H9 (cell line): ENCODE measurements at regions not wholly inside any gene's neighbourhood (a gene's known extent, or its start where the extent isn't known, plus 50 kb on each side); places are given as distances from the start of the nearest gene placed in this dataset.
A peak's percentile ranks its signal among the peaks of the same experiment; 100 is the strongest.

ENCODE experiments used
- DNase-seq: peaks from one replicate; pipeline ENCODE4 v3.0.0-alpha.2; 2017
- H2AFZ ChIP-seq: one replicate; pipeline ENCODE4 v1.6.1; 2013; ENCODE audit warnings: mild to moderate bottlenecking, low read length, control low read depth, moderate library complexity
- H2AK5ac ChIP-seq: 2 replicates; pipeline ENCODE4 v1.6.1; 2013; ENCODE audit warnings: low read length, control low read depth, mixed read lengths; ENCODE audit not compliant: insufficient read length
- H2BK120ac ChIP-seq: one replicate; pipeline ENCODE4 v1.6.1; 2013; ENCODE audit warnings: low read depth, mild to moderate bottlenecking, low read length, control low read depth, inconsistent platforms; ENCODE audit not compliant: poor library complexity, severe bottlenecking
- H2BK12ac ChIP-seq: 2 replicates; pipeline ENCODE4 v1.6.1; 2013; ENCODE audit warnings: low read length, control low read depth, mixed read lengths, low read depth; ENCODE audit not compliant: insufficient read length
- H2BK15ac ChIP-seq: 2 replicates; pipeline ENCODE4 v1.6.1; 2013; ENCODE audit warnings: low read depth, low read length, control low read depth
- H2BK20ac ChIP-seq: one replicate; pipeline ENCODE4 v1.6.1; 2013; ENCODE audit warnings: low read depth, mild to moderate bottlenecking, low read length, control low read depth, inconsistent platforms; ENCODE audit not compliant: poor library complexity, severe bottlenecking
- H2BK5ac ChIP-seq: 2 replicates; pipeline ENCODE4 v1.6.1; 2013; ENCODE audit warnings: low read length, control low read depth, mixed read lengths; ENCODE audit not compliant: insufficient read length
- H3K14ac ChIP-seq: 2 replicates; pipeline ENCODE4 v1.6.1; 2013; ENCODE audit warnings: low read length, control low read depth; ENCODE audit not compliant: insufficient read depth
- H3K18ac ChIP-seq: 2 replicates; pipeline ENCODE4 v1.6.1; 2013; ENCODE audit warnings: low read depth, mild to moderate bottlenecking, mixed read lengths, low read length, control low read depth; ENCODE audit not compliant: insufficient read length
- H3K23ac ChIP-seq: 2 replicates; pipeline ENCODE4 v1.6.1; 2013; ENCODE audit warnings: low read length, control low read depth, mixed read lengths, low read depth; ENCODE audit not compliant: insufficient read length
- H3K23me2 ChIP-seq: 2 replicates; pipeline ENCODE4 v1.6.1; 2013; ENCODE audit warnings: low read depth, mild to moderate bottlenecking, mixed read lengths, low read length, control low read depth; ENCODE audit not compliant: insufficient read length, poor library complexity, severe bottlenecking
- H3K27ac ChIP-seq: 2 replicates; pipeline ENCODE4 v1.5.1; 2013; ENCODE audit warnings: low read length, control low read depth, mixed read lengths, low read depth; ENCODE audit not compliant: insufficient read length
- H3K27me3 ChIP-seq: 2 replicates; pipeline ENCODE4 v1.6.1; 2013; ENCODE audit warnings: low read length, control low read depth, inconsistent platforms; ENCODE audit not compliant: insufficient read depth
- H3K4ac ChIP-seq: 2 replicates; pipeline ENCODE4 v1.6.1; 2013; ENCODE audit warnings: low read depth, mild to moderate bottlenecking, control low read depth, inconsistent platforms, low read length, moderate library complexity
- H3K4me1 ChIP-seq: 2 replicates; pipeline ENCODE4 v1.6.1; 2013; ENCODE audit warnings: low read length, control low read depth, inconsistent platforms; ENCODE audit not compliant: insufficient read depth
- H3K4me2 ChIP-seq: 2 replicates; pipeline ENCODE4 v1.6.1; 2013; ENCODE audit warnings: low read length, control low read depth, mixed read lengths; ENCODE audit not compliant: insufficient read length, insufficient read depth
- H3K56ac ChIP-seq: 2 replicates; pipeline ENCODE4 v1.6.1; 2013; ENCODE audit warnings: low read depth, mild to moderate bottlenecking, mixed read lengths, low read length, control low read depth; ENCODE audit not compliant: insufficient read length
- H3K79me1 ChIP-seq: 2 replicates; pipeline ENCODE4 v1.6.1; 2013; ENCODE audit warnings: low read depth, mild to moderate bottlenecking, moderate library complexity, low read length, control low read depth, inconsistent platforms; ENCODE audit not compliant: insufficient read depth, poor library complexity, severe bottlenecking
- H3K79me2 ChIP-seq: 2 replicates; pipeline ENCODE4 v1.6.1; 2013; ENCODE audit warnings: low read length, control low read depth, inconsistent platforms; ENCODE audit not compliant: insufficient read depth
- H3K9ac ChIP-seq: 2 replicates; pipeline ENCODE4 v1.6.1; 2013; ENCODE audit warnings: low read length, control low read depth, mixed read lengths; ENCODE audit not compliant: insufficient read length; ENCODE audit errors: extremely low read depth
- H3K9me3 ChIP-seq: one replicate; pipeline ENCODE4 v1.6.1; 2013; ENCODE audit warnings: low read depth, low read length, inconsistent platforms; ENCODE audit not compliant: control insufficient read depth
- H3T11ph ChIP-seq: one replicate; pipeline ENCODE4 v1.6.1; 2013; ENCODE audit warnings: mild to moderate bottlenecking, low read length, control low read depth, inconsistent platforms
- H4K20me1 ChIP-seq: one replicate; pipeline ENCODE4 v1.6.1; 2013; ENCODE audit not compliant: control insufficient read depth, insufficient read length, insufficient read depth
- H4K5ac ChIP-seq: 2 replicates; pipeline ENCODE4 v1.6.1; 2013; ENCODE audit warnings: low read depth, mild to moderate bottlenecking, mixed read lengths, low read length, control low read depth; ENCODE audit not compliant: insufficient read length
- H4K8ac ChIP-seq: replicated peaks from 2 replicates; pipeline ENCODE4 v1.6.1; 2013; ENCODE audit warnings: low read length, control low read depth, mixed read lengths, low read depth; ENCODE audit not compliant: insufficient read length
- H4K91ac ChIP-seq: 2 replicates; pipeline ENCODE4 v1.6.1; 2013; ENCODE audit warnings: low read depth, mild to moderate bottlenecking, moderate library complexity, mixed read lengths, low read length, control low read depth; ENCODE audit not compliant: insufficient read length
- H3K27ac Mint-ChIP-seq, 3 experiments: 2 replicates in 2 of 3; 3 replicates in 1 of 3; pipeline ENCODE4 v1.8.0; 2020 to 2021; ENCODE audit warnings: mixed read lengths in 3 of 3, mild to moderate bottlenecking in 1 of 3, moderate library complexity in 1 of 3
- H3K27me3 Mint-ChIP-seq: 2 replicates; pipeline ENCODE4 v1.8.0; 2021; ENCODE audit warnings: low read depth, mild to moderate bottlenecking, moderate library complexity, mixed read lengths
- H3K36me3 Mint-ChIP-seq, 3 experiments: 2 replicates in 2 of 3; 3 replicates in 1 of 3; pipeline ENCODE4 v1.8.0; 2020 to 2021; ENCODE audit warnings: low read depth in 3 of 3, mixed read lengths in 3 of 3; ENCODE audit not compliant: insufficient read depth in 1 of 3
- H3K4me1 Mint-ChIP-seq, 2 experiments: 2 replicates each; pipeline ENCODE4 v1.8.0; 2020; ENCODE audit warnings: mixed read lengths in 2 of 2
- H3K4me3 Mint-ChIP-seq, 2 experiments: 2 replicates in 1 of 2; 3 replicates in 1 of 2; pipeline ENCODE4 v1.8.0; 2020 to 2021; ENCODE audit warnings: mild to moderate bottlenecking in 2 of 2, mixed read lengths in 2 of 2, moderate library complexity in 1 of 2
- H3K9me3 Mint-ChIP-seq, 2 experiments: 2 replicates in 1 of 2; 3 replicates in 1 of 2; pipeline ENCODE4 v1.8.0; 2020; ENCODE audit warnings: mild to moderate bottlenecking in 2 of 2, mixed read lengths in 2 of 2, moderate library complexity in 1 of 2
- WGBS: extraction: QIAGEN DNeasy Blood & Tissue Kit; methylation state at CpG from one replicate; pipeline ENCODE4 v1.1.7; 2013; ENCODE audit warnings: missing lambda C conversion rate, low lambda C conversion rate, mixed read lengths; ENCODE audit not compliant: insufficient read length; ENCODE audit errors: extremely low coverage; 5-methylcytosine and 5-hydroxymethylcytosine counted together
- TF ChIP-seq, protein P1 (sequence below): fragments of 200-600 bp; sonication (generic); conservative IDR thresholded peaks from 3 replicates; pipeline ENCODE4 v1.8.0; 2021; ENCODE audit warnings: antibody characterized with exemption, mild to moderate bottlenecking

DNA sequence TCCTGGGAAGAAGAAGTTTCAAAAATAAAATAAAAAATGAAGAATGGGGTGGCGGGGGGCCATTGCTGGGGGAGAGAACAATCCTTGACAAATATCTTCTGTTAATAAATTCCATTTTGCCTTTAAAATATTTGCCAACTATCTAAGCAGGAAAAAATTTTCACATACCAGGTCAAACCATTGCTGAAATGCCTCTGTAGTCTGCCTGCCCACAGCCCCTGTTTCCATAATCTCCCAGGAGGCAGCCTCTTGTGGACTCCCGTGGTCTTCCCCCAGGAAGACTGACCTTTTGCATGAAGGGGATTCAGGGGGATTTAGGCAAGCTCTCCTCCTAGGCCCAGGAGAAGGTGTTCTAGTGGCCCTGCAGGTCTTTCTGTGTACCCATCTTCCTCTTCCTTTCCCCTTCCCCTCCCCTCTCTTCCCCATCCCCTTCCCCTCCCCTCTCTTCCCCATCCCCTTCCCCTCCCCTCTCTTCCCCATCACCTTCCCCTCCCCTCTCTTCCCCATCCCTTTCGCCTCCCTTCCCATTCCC lies 61.0 kb downstream of the RPL37A start:
- Histone ChIP-seq H3K27ac (no peak overlapping the region), H3K9me3 (no peaks in the 10 kb centered on the region), H4K91ac (no peak overlapping the region), H2BK120ac (no peak overlapping the region), H3K18ac (no peak overlapping the region), H2AFZ (no peak overlapping the region), H3K4me2 (no peak overlapping the region), H2AK5ac (no peak overlapping the region), H2BK20ac (no peak overlapping the region), H4K8ac (no peak overlapping the region), H3T11ph (no peak overlapping the region), H3K56ac (no peak overlapping the region), H3K79me1 (no peaks in the 10 kb centered on the region), H3K4me1 (peaks cover 25% of the 10 kb centered on the region), H3K9ac (no peak overlapping the region), H3K23me2 (no peaks in the 10 kb centered on the region), H2BK5ac (no peak overlapping the region), H4K20me1 (no peaks in the 10 kb centered on the region), H3K79me2 (no peaks in the 10 kb centered on the region), H3K14ac (no peak overlapping the region), H3K23ac (no peak overlapping the region), H4K5ac (no peak overlapping the region), H2BK15ac (no peak overlapping the region), H2BK12ac (no peak overlapping the region), H3K4ac (no peak overlapping the region), H3K27me3 (no peaks in the 10 kb centered on the region)
- Mint-ChIP-seq H3K4me3 (no peak overlapping the region), H3K27ac (peak overlapping the region in 1 of 3 experiments; percentile 29; a peak in 1 of 7 replicates), H3K9me3 (no peaks in the 10 kb centered on the region; a peak in 2 of 5 replicates), H3K4me1 (peaks cover 57 to 61% of the 10 kb centered on the region in 2 experiments), H3K27me3 (no peaks in the 10 kb centered on the region; the same call in 1 of the 2 replicates), H3K36me3 (peaks cover 0 to 2% (median 0%) of the 10 kb centered on the region in 3 experiments; a peak in 1 of 7 replicates)
- DNase-seq, result no peak
- no CpG with 5 or more reads among the region's 3 CpGs for WGBS
- TF ChIP-seq, protein P1, sequence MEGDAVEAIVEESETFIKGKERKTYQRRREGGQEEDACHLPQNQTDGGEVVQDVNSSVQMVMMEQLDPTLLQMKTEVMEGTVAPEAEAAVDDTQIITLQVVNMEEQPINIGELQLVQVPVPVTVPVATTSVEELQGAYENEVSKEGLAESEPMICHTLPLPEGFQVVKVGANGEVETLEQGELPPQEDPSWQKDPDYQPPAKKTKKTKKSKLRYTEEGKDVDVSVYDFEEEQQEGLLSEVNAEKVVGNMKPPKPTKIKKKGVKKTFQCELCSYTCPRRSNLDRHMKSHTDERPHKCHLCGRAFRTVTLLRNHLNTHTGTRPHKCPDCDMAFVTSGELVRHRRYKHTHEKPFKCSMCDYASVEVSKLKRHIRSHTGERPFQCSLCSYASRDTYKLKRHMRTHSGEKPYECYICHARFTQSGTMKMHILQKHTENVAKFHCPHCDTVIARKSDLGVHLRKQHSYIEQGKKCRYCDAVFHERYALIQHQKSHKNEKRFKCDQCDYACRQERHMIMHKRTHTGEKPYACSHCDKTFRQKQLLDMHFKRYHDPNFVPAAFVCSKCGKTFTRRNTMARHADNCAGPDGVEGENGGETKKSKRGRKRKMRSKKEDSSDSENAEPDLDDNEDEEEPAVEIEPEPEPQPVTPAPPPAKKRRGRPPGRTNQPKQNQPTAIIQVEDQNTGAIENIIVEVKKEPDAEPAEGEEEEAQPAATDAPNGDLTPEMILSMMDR, result no peak
